PC-9 (cell line): ENCODE measurements at regions not wholly inside any gene's neighbourhood (a gene's known extent, or its start where the extent isn't known, plus 50 kb on each side); places are given as distances from the start of the nearest gene placed in this dataset.

ENCODE experiments used
- BruUV-seq: library from RNA; stranded (reverse); fragments of 400-500 nt; replicated peaks from 2 replicates; lab custom pipeline; 2021; lab: Mats Ljungman, UMichigan
- CTCF ChIA-PET: fragments of 300-600 bp; sonication (Branson Sonifier 250); formaldehyde crosslinking; loops from one replicate; lab custom pipeline; 2022; ENCODE audit warnings: antibody characterized with exemption; lab: Charles Lee
- POLR2A ChIA-PET: fragments of 300-600 bp; sonication (Branson Sonifier 250); formaldehyde crosslinking; loops from one replicate; lab custom pipeline; 2022; ENCODE audit warnings: antibody characterized with exemption; ENCODE audit not compliant: unreplicated experiment; lab: Charles Lee
- DNase-seq, 2 experiments: peaks; one replicate each; pipeline versions ENCODE4 v3.0.0 to v3.0.0-alpha.2; 2015 to 2022; ENCODE audit warnings: mixed read lengths in 1 of 2
- H2AFZ ChIP-seq: fragments of 200-600 bp; sonication (generic); 2 replicates; pipeline ENCODE4 v1.8.1; 2017; ENCODE audit warnings: antibody characterized with exemption
- H3F3A ChIP-seq: fragments of 200-600 bp; sonication (generic); 2 replicates; pipeline ENCODE4 v1.8.1; 2017; ENCODE audit warnings: antibody characterized with exemption, mild to moderate bottlenecking, low read depth; ENCODE audit not compliant: insufficient read depth
- H3K27ac ChIP-seq: fragments of 200-600 bp; sonication (generic); 2 replicates; pipeline ENCODE4 v1.6.1; 2016; ENCODE audit warnings: mixed run types
- H3K27me3 ChIP-seq: fragments of 200-600 bp; sonication (generic); 2 replicates; pipeline ENCODE4 v1.6.1; 2016; ENCODE audit warnings: low read depth, mixed run types; ENCODE audit not compliant: insufficient read depth
- H3K36me3 ChIP-seq: fragments of 200-600 bp; sonication (generic); 2 replicates; pipeline ENCODE4 v1.6.1; 2016; ENCODE audit warnings: low read depth, mixed run types
- H3K4me1 ChIP-seq: fragments of 200-600 bp; sonication (generic); replicated peaks from 2 replicates; pipeline ENCODE4 v1.6.1; 2016; ENCODE audit warnings: mixed run types; ENCODE audit not compliant: insufficient read depth
- H3K4me2 ChIP-seq: fragments of 200-600 bp; sonication (generic); 2 replicates; pipeline ENCODE4 v1.6.1; 2017; ENCODE audit warnings: mixed run types
- H3K4me3 ChIP-seq: fragments of 200-600 bp; sonication (generic); 2 replicates; pipeline ENCODE4 v1.6.1; 2016; ENCODE audit warnings: mixed run types
- H3K79me2 ChIP-seq: fragments of 200-600 bp; sonication (generic); 2 replicates; pipeline ENCODE4 v1.6.1; 2017; ENCODE audit warnings: low read depth, mixed run types
- H3K9me2 ChIP-seq: fragments of 200-600 bp; sonication (generic); 2 replicates; pipeline ENCODE4 v1.8.1; 2017; ENCODE audit warnings: mild to moderate bottlenecking; ENCODE audit not compliant: insufficient read depth
- H3K9me3 ChIP-seq: fragments of 200-600 bp; sonication (generic); 2 replicates; pipeline ENCODE4 v1.8.1; 2016; ENCODE audit warnings: low read depth; ENCODE audit not compliant: insufficient read depth
- H4K20me1 ChIP-seq: fragments of 200-600 bp; sonication (generic); 2 replicates; pipeline ENCODE4 v1.8.1; 2017; ENCODE audit not compliant: insufficient read depth
- CTCF ChIP-seq: fragments of 200-600 bp; sonication (generic); conservative IDR thresholded peaks from 2 replicates; pipeline ENCODE4 v1.6.1; 2017; ENCODE audit warnings: mixed run types, antibody characterized with exemption, mild to moderate bottlenecking, moderate library complexity
- EZH2 ChIP-seq: fragments of 200-600 bp; sonication (generic); IDR thresholded peaks from 2 replicates; pipeline ENCODE4 v1.8.0; 2017; ENCODE audit warnings: antibody characterized with exemption, low read depth
- intact Hi-C: fragments of 100-400 bp; cut with micrococcal nuclease; formaldehyde crosslinking; loops from one replicate; pipeline ENCODE4 v1.10.0; 2022; ENCODE audit not compliant: unreplicated experiment

DNA sequence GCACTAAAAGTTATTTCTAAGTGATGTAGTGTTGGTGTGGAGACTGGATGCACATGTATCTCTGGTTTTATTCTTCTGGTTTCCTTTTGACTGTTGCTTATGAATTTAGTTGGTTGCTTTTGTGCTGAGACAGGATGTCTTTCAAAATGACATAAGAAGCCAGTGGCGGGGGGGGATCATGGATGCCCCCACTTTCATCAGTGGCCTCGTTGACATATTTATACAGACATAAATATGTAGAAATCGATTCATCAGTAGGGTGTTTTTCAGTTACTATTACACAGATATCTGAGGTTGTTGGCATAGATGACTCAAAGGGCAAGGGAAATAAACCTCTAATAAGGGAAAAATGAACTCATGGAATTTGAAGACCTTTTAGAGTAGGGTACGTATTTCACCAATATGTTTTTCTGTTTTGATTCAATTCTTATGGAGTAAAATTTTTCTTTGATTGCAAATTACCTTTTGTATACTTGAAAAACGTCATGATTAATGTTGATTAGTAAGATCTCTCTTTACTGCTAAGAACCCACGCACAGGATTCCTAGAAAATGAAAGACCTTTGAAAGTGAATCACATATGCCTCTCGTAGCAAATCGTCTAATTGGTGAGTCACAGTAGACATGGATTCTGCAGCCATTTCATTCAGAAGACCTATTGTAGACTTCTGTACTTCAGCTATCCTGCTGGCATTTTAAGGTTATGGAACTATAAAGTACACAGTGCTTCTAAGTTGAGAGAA lies 97.4 kb upstream of the RBMS3 start:
- Histone ChIP-seq H3K4me3 (no peak overlapping the region), H3K4me1 (peaks cover 13% of the 10 kb centered on the region; the same call in 1 of the 2 replicates), H3K79me2 (no peaks in the 10 kb centered on the region), H2AFZ (no peak overlapping the region), H3K27me3 (no peaks in the 10 kb centered on the region), H3F3A (no peaks in the 10 kb centered on the region), H3K9me3 (no peaks in the 10 kb centered on the region), H3K36me3 (no peaks in the 10 kb centered on the region), H3K27ac (no peak overlapping the region), H3K4me2 (no peak overlapping the region), H3K9me2 (peaks cover 3% of the 10 kb centered on the region; the same call in 1 of the 2 replicates), H4K20me1 (no peaks in the 10 kb centered on the region)
- CTCF ChIA-PET, result no interaction called here
- no peak for DNase-seq
- TF ChIP-seq CTCF, result no peak
- TF ChIP-seq EZH2, result no peak
- no TSS peak for BruUV-seq
- intact Hi-C loops, result no loop called here
- POLR2A ChIA-PET, result no interaction called here

DNA sequence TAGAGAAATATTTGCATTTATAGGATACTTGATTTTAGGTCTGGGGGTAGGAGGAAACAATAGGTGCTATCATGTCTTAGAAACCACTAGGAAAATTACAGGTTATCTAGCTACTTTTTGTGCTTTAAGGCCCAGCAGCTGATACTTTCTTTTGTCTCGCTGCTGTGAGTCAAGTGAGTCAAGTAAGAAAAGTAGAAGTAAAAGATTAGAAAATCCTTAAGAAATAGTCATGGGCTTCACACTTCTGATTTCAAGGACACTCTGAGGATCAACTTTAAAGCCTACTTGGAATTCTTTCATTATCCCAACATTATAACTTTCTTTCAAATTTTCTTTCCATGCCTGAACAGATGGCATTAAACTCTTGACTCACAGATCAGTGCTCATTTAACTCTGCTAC lies 95.2 kb upstream of the RBMS3 start:
- ChIA-PET CTCF (no interaction called here), POLR2A (no interaction called here)
- H4K20me1 ChIP-seq, result no peaks in the 10 kb centered on the region
- no peak overlapping the region for H2AFZ ChIP-seq
- intact Hi-C loops, result loop anchor here (5.0 kb wide), 1 partner anchor 118 kb away; no protein-coding TSS in a partner anchor
- H3K4me3 ChIP-seq, result no peak overlapping the region
- no peaks in the 10 kb centered on the region for H3K36me3 ChIP-seq
- BruUV-seq, result no TSS peak
- H3K9me3 ChIP-seq, result no peaks in the 10 kb centered on the region
- H3K79me2 ChIP-seq, result no peaks in the 10 kb centered on the region
- H3K4me2 ChIP-seq, result no peak overlapping the region
- H3K27ac ChIP-seq, result no peak overlapping the region
- no peaks in the 10 kb centered on the region for H3K27me3 ChIP-seq
- H3K4me1 ChIP-seq, result peaks cover 13% of the 10 kb centered on the region; the same call in 1 of the 2 replicates
- no peak for DNase-seq
- TF ChIP-seq EZH2 (no peak), CTCF (no peak)
- H3F3A ChIP-seq, result no peaks in the 10 kb centered on the region
- H3K9me2 ChIP-seq, result peaks cover 3% of the 10 kb centered on the region; the same call in 1 of the 2 replicates

DNA sequence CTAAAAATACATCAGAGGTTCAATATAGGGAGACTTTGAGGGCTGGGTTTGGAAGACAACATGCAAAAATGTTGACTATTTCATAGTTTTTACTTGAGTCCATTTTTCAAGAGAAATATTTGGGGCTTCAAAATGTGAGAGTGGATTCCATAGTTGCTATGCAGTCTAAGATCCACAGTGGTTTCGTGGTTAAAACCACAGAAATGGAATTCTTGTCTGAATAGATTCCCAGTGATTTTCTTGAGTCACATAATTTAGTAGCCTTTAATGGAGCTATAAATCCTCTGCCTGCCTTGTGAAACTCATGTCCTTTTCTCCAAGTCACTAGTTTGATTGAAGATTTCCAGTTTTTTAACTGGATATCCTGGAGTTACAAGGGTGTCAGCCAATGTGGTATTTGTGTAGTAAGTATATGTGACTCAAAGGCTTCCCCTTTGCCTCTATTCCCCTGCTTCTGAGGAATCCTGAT lies 94.7 kb upstream of the RBMS3 start:
- peak overlapping the region; percentile 47 for H3K27ac ChIP-seq
- H3K9me3 ChIP-seq, result no peaks in the 10 kb centered on the region
- H3F3A ChIP-seq, result no peaks in the 10 kb centered on the region
- no peaks in the 10 kb centered on the region for H3K79me2 ChIP-seq
- peaks cover 3% of the 10 kb centered on the region; the same call in 1 of the 2 replicates for H3K9me2 ChIP-seq
- no peaks in the 10 kb centered on the region for H3K27me3 ChIP-seq
- ChIA-PET POLR2A (no interaction called here), CTCF (no interaction called here)
- TF ChIP-seq CTCF, result no peak
- TF ChIP-seq EZH2, result no peak
- H3K4me3 ChIP-seq, result no peak overlapping the region
- intact Hi-C loops, result loop anchor here (5.0 kb wide), 1 partner anchor 119 kb away; no protein-coding TSS in a partner anchor
- no peak overlapping the region for H3K4me2 ChIP-seq
- no peaks in the 10 kb centered on the region for H3K36me3 ChIP-seq
- H2AFZ ChIP-seq, result no peak overlapping the region
- BruUV-seq, result no TSS peak
- no peaks in the 10 kb centered on the region for H4K20me1 ChIP-seq
- peaks cover 13% of the 10 kb centered on the region; the same call in 1 of the 2 replicates for H3K4me1 ChIP-seq
- DNase-seq, result peak in 1 of 2 experiments; percentile 2
